Testis (tissue), 2 donors: ENCODE measurements at regions not wholly inside any gene's neighbourhood (a gene's known extent, or its start where the extent isn't known, plus 50 kb on each side); places are given as distances from the start of the nearest gene placed in this dataset.

Experiments used
- DNase-seq: peaks from one replicate; pipeline ENCODE4 v3.0.0-alpha.2; 2019
- H3K27ac ChIP-seq, 2 donors: fragments of 200-600 bp; sonication (generic); one replicate each; pipeline ENCODE4 v1.5.1; 2019
- H3K27me3 ChIP-seq: fragments of 200-600 bp; sonication (generic); one replicate; pipeline ENCODE4 v1.5.1; 2019
- H3K36me3 ChIP-seq: fragments of 200-600 bp; sonication (generic); one replicate; pipeline ENCODE4 v1.5.1; 2017; ENCODE audit warnings: low read depth; ENCODE audit errors: missing control alignments
- H3K4me1 ChIP-seq: fragments of 200-600 bp; sonication (generic); one replicate; pipeline ENCODE4 v1.5.1; 2019
- H3K4me3 ChIP-seq, 2 donors: fragments of 200-600 bp; sonication (generic); one replicate each; pipeline ENCODE4 v1.5.1; 2017 to 2019
- H3K9me3 ChIP-seq: fragments of 200-600 bp; sonication (generic); one replicate; pipeline ENCODE4 v1.5.1; 2017
- CTCF ChIP-seq, 3 experiments: fragments of 450-650 bp in 2 of 3; fragments of 200-600 bp in 1 of 3; sonication (generic) in 1 of 3; IDR thresholded peaks; one replicate each; pipeline ENCODE4 v1.5.1; 2016 to 2019; ENCODE audit warnings: antibody characterized with exemption in 3 of 3, mild to moderate bottlenecking in 2 of 3, moderate library complexity in 1 of 3
- POLR2A ChIP-seq: fragments of 450-650 bp; IDR thresholded peaks from one replicate; pipeline ENCODE4 v1.6.1; 2017; ENCODE audit warnings: antibody characterized with exemption, mild to moderate bottlenecking, moderate library complexity
- WGBS, 2 donors: methylation state at CpG; one replicate each; pipeline ENCODE4 v1.1.5; 2018; 5-methylcytosine and 5-hydroxymethylcytosine counted together
- intact Hi-C: fragments of 100-400 bp; cut with DNase I; formaldehyde crosslinking; loops from one replicate; pipeline ENCODE4 v1.15.1; 2023; ENCODE audit warnings: low total_unique reads

GRCh38 chr4:10861036-10861435, 176.5 kb upstream of the CLNK start:
- H3K36me3 ChIP-seq, result no peaks in the 10 kb centered on the region
- WGBS, 2 donors, result 62 to 82% methylated on average over 3 of the region's 3 CpGs
- H3K4me3 ChIP-seq, result no peak overlapping the region
- no peaks in the 10 kb centered on the region for H3K9me3 ChIP-seq
- no peak overlapping the region for H3K27ac ChIP-seq
- intact Hi-C loops, result no loop called here
- no peaks in the 10 kb centered on the region for H3K4me1 ChIP-seq
- H3K27me3 ChIP-seq, result no peaks in the 10 kb centered on the region
- no peak for DNase-seq
- TF ChIP-seq CTCF (IDR thresholded peaks at IDR 0.05), result no peak
- TF ChIP-seq POLR2A, result no peak

GRCh38 chr4:10856271-10856782, 171.8 kb upstream of the CLNK start:
- Histone ChIP-seq H3K4me3 (no peak overlapping the region), H3K27ac (no peak overlapping the region), H3K27me3 (no peaks in the 10 kb centered on the region), H3K36me3 (no peaks in the 10 kb centered on the region), H3K4me1 (no peaks in the 10 kb centered on the region), H3K9me3 (no peaks in the 10 kb centered on the region)
- no peak for DNase-seq
- no peak for TF ChIP-seq CTCF (IDR thresholded peaks at IDR 0.05)
- no peak for TF ChIP-seq POLR2A
- intact Hi-C loops, result no loop called here

GRCh38 chr4:10853196-10853595, 168.6 kb upstream of the CLNK start:
- Histone ChIP-seq H3K4me3 (no peak overlapping the region), H3K9me3 (no peaks in the 10 kb centered on the region), H3K27ac (no peak overlapping the region), H3K4me1 (no peaks in the 10 kb centered on the region), H3K27me3 (no peaks in the 10 kb centered on the region), H3K36me3 (no peaks in the 10 kb centered on the region)
- intact Hi-C loops, result no loop called here
- 96 to 98% methylated on average over 2 of the region's 2 CpGs for WGBS, 2 donors
- TF ChIP-seq POLR2A (no peak), CTCF (IDR thresholded peaks at IDR 0.05) (no peak)
- DNase-seq, result no peak

GRCh38 chr4:10841697-10842096, 157.1 kb upstream of the CLNK start:
- no peaks in the 10 kb centered on the region for H3K9me3 ChIP-seq
- 93 to 94% methylated on average over 4 of the region's 4 CpGs for WGBS, 2 donors
- H3K27ac ChIP-seq, result no peak overlapping the region
- H3K4me3 ChIP-seq, result no peak overlapping the region
- no peaks in the 10 kb centered on the region for H3K27me3 ChIP-seq
- no peaks in the 10 kb centered on the region for H3K4me1 ChIP-seq
- no peaks in the 10 kb centered on the region for H3K36me3 ChIP-seq
- intact Hi-C loops, result no loop called here
- TF ChIP-seq CTCF (IDR thresholded peaks at IDR 0.05) (no peak), POLR2A (no peak)
- DNase-seq, result no peak

GRCh38 chr4:10837151-10837550, 152.6 kb upstream of the CLNK start:
- DNase-seq, result no peak
- no peaks in the 10 kb centered on the region for H3K36me3 ChIP-seq
- no peak overlapping the region for H3K27ac ChIP-seq
- H3K4me1 ChIP-seq, result no peaks in the 10 kb centered on the region
- WGBS, 2 donors, result 84 to 96% methylated on average over 3 of the region's 3 CpGs
- no peaks in the 10 kb centered on the region for H3K9me3 ChIP-seq
- no peak overlapping the region for H3K4me3 ChIP-seq
- TF ChIP-seq CTCF (IDR thresholded peaks at IDR 0.05), result no peak
- TF ChIP-seq POLR2A, result no peak
- no peaks in the 10 kb centered on the region for H3K27me3 ChIP-seq
- intact Hi-C loops, result no loop called here
